ENCODE measurements at regions not wholly inside any gene's neighbourhood (a gene's known extent, or its start where the extent isn't known, plus 50 kb on each side); places are given as distances from the start of the nearest gene placed in this dataset.

- TF ChIP-seq, protein P1, sequence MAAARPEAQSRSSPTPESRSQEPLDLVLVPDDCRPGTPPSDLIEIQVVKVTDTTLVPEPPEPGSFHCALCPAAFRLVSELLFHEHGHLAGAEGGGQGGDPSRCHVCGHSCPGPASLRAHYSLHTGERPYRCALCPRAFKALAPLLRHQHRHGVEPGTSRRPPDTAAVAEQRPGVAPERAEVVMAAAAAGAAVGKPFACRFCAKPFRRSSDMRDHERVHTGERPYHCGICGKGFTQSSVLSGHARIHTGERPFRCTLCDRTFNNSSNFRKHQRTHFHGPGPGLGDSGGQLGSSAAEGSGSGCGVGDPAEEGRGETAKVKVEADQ (CRISPR knock-in tag; IDR thresholded peaks at IDR 0.05; ENCODE audit: borderline replicate concordance), result no peak
- TF ChIP-seq POLR2AphosphoS5 (IDR thresholded peaks at IDR 0.05; ENCODE audit: low read depth, low read length) (no peak), POLR2A (IDR thresholded peaks at IDR 0.05; ENCODE audit: insufficient read depth in 1 of 2, low read depth in 2 of 2, low read length in 2 of 2) (no peak), RFXAP (CRISPR knock-in tag; IDR thresholded peaks at IDR 0.05; ENCODE audit: borderline replicate concordance) (no peak), CHD4 (IDR thresholded peaks at IDR 0.05; ENCODE audit: borderline replicate concordance, low read length) (no peak)
- TF ChIP-seq, protein P2, sequence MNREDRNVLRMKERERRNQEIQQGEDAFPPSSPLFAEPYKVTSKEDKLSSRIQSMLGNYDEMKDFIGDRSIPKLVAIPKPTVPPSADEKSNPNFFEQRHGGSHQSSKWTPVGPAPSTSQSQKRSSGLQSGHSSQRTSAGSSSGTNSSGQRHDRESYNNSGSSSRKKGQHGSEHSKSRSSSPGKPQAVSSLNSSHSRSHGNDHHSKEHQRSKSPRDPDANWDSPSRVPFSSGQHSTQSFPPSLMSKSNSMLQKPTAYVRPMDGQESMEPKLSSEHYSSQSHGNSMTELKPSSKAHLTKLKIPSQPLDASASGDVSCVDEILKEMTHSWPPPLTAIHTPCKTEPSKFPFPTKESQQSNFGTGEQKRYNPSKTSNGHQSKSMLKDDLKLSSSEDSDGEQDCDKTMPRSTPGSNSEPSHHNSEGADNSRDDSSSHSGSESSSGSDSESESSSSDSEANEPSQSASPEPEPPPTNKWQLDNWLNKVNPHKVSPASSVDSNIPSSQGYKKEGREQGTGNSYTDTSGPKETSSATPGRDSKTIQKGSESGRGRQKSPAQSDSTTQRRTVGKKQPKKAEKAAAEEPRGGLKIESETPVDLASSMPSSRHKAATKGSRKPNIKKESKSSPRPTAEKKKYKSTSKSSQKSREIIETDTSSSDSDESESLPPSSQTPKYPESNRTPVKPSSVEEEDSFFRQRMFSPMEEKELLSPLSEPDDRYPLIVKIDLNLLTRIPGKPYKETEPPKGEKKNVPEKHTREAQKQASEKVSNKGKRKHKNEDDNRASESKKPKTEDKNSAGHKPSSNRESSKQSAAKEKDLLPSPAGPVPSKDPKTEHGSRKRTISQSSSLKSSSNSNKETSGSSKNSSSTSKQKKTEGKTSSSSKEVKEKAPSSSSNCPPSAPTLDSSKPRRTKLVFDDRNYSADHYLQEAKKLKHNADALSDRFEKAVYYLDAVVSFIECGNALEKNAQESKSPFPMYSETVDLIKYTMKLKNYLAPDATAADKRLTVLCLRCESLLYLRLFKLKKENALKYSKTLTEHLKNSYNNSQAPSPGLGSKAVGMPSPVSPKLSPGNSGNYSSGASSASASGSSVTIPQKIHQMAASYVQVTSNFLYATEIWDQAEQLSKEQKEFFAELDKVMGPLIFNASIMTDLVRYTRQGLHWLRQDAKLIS (CRISPR knock-in tag; IDR thresholded peaks at IDR 0.05), result no peak
These were observed 52.0 kb upstream of the NTRK2 start for GRCh38 chr9:84617411-84618029.

Measured in HepG2 (cell line).